ENCODE measurements at regions not wholly inside any gene's neighbourhood (a gene's known extent, or its start where the extent isn't known, plus 50 kb on each side); places are given as distances from the start of the nearest gene placed in this dataset.

- Histone ChIP-seq H3K4me1 (ENCODE audit: control insufficient read depth in 2 of 2, insufficient read depth in 1 of 2, low read depth in 1 of 2, low read length in 2 of 2) (peaks cover 4 to 13% of the 10 kb centered on the region in 2 donors), H3K23ac (ENCODE audit: low read depth, low read length, poor library complexity) (no peak overlapping the region), H2AFZ (ENCODE audit: low read length) (peak overlapping the region; percentile 15), H2BK12ac (ENCODE audit: low read length) (no peak overlapping the region), H3K9ac (ENCODE audit: low read depth, low read length, poor library complexity) (no peak overlapping the region), H3K27me3 (ENCODE audit: control insufficient read depth in 3 of 3, insufficient read depth in 3 of 3, low read depth in 1 of 3, low read length in 3 of 3) (no peaks in the 10 kb centered on the region), H4K91ac (ENCODE audit: low read depth, low read length, poor library complexity) (no peak overlapping the region), H3K4me2 (ENCODE audit: insufficient read depth, low read length, poor library complexity, severe bottlenecking) (no peak overlapping the region), H3K27ac (replicated peaks; ENCODE audit: low read length) (no peak overlapping the region), H3K14ac (ENCODE audit: low read length) (no peak overlapping the region), H2AK5ac (ENCODE audit: low read depth, low read length) (no peak overlapping the region), H2BK15ac (ENCODE audit: low read length) (no peak overlapping the region), H4K8ac (ENCODE audit: low read depth, low read length) (no peak overlapping the region), H3K4me3 (ENCODE audit: low read length in 2 of 2) (no peak overlapping the region), H2BK5ac (ENCODE audit: low read length) (no peak overlapping the region), H3K36me3 (replicated peaks in 1 of 2; ENCODE audit: control insufficient read depth in 2 of 2, insufficient read depth in 2 of 2, low read length in 2 of 2) (no peaks in the 10 kb centered on the region), H3K9me3 (replicated peaks in 1 of 2; ENCODE audit: control insufficient read depth in 2 of 2, insufficient read depth in 1 of 2, low read depth in 1 of 2, low read length in 2 of 2) (peaks cover 3% of the 10 kb centered on the region in 2 donors), H3K18ac (ENCODE audit: low read length) (no peak overlapping the region), H3K79me1 (ENCODE audit: low read depth, low read length) (no peaks in the 10 kb centered on the region), H3K4ac (ENCODE audit: low read length) (no peak overlapping the region), H2BK120ac (ENCODE audit: low read depth, low read length) (no peak overlapping the region)
- DNase-seq (ENCODE audit: low spot score) = no peak
- WGBS, 2 donors (ENCODE audit: extremely low coverage in 2 of 2, insufficient read length in 2 of 2, insufficient replicate concordance in 1 of 2) = no CpG with 5 or more reads among the region's 4 CpGs
Measured at GRCh38 chr9:88814577-88814976, 176.7 kb upstream of the S1PR3 start.

- H2BK120ac ChIP-seq (ENCODE audit: low read depth, low read length) = no peak overlapping the region
- H3K27ac ChIP-seq (replicated peaks; ENCODE audit: low read length) = no peak overlapping the region
- no peaks in the 10 kb centered on the region for H3K79me1 ChIP-seq (ENCODE audit: low read depth, low read length)
- H2BK5ac ChIP-seq (ENCODE audit: low read length) = no peak overlapping the region
- no peak overlapping the region for H3K4me2 ChIP-seq (ENCODE audit: insufficient read depth, low read length, poor library complexity, severe bottlenecking)
- H3K4ac ChIP-seq (ENCODE audit: low read length) = no peak overlapping the region
- H3K4me3 ChIP-seq (ENCODE audit: low read length in 2 of 2) = no peak overlapping the region
- no peak overlapping the region for H3K18ac ChIP-seq (ENCODE audit: low read length)
- H2BK12ac ChIP-seq (ENCODE audit: low read length) = no peak overlapping the region
- no peak for DNase-seq (ENCODE audit: low spot score)
- no peak overlapping the region for H2AK5ac ChIP-seq (ENCODE audit: low read depth, low read length)
- WGBS, 2 donors (ENCODE audit: extremely low coverage in 2 of 2, insufficient read length in 2 of 2, insufficient replicate concordance in 1 of 2) = no CpG with 5 or more reads among the region's 9 CpGs
- peaks cover 3% of the 10 kb centered on the region in 2 donors for H3K9me3 ChIP-seq (replicated peaks in 1 of 2; ENCODE audit: control insufficient read depth in 2 of 2, insufficient read depth in 1 of 2, low read depth in 1 of 2, low read length in 2 of 2)
- H3K14ac ChIP-seq (ENCODE audit: low read length) = no peak overlapping the region
- no peaks in the 10 kb centered on the region for H3K27me3 ChIP-seq (ENCODE audit: control insufficient read depth in 3 of 3, insufficient read depth in 3 of 3, low read depth in 1 of 3, low read length in 3 of 3)
- no peak overlapping the region for H2BK15ac ChIP-seq (ENCODE audit: low read length)
- H4K91ac ChIP-seq (ENCODE audit: low read depth, low read length, poor library complexity) = no peak overlapping the region
- no peak overlapping the region for H2AFZ ChIP-seq (ENCODE audit: low read length)
- no peak overlapping the region for H3K9ac ChIP-seq (ENCODE audit: low read depth, low read length, poor library complexity)
- no peaks in the 10 kb centered on the region for H3K36me3 ChIP-seq (replicated peaks in 1 of 2; ENCODE audit: control insufficient read depth in 2 of 2, insufficient read depth in 2 of 2, low read length in 2 of 2)
- H4K8ac ChIP-seq (ENCODE audit: low read depth, low read length) = no peak overlapping the region
- no peak overlapping the region for H3K23ac ChIP-seq (ENCODE audit: low read depth, low read length, poor library complexity)
- H3K4me1 ChIP-seq (ENCODE audit: control insufficient read depth in 2 of 2, insufficient read depth in 1 of 2, low read depth in 1 of 2, low read length in 2 of 2) = peaks cover 4 to 13% of the 10 kb centered on the region in 2 donors
Measured at GRCh38 chr9:88816141-88816540, 175.1 kb upstream of the S1PR3 start.

- Histone ChIP-seq H2AK5ac (ENCODE audit: low read depth, low read length) (no peak overlapping the region), H3K27ac (replicated peaks; ENCODE audit: low read length) (no peak overlapping the region), H2BK12ac (ENCODE audit: low read length) (no peak overlapping the region), H4K91ac (ENCODE audit: low read depth, low read length, poor library complexity) (no peak overlapping the region), H3K79me1 (ENCODE audit: low read depth, low read length) (no peaks in the 10 kb centered on the region), H3K14ac (ENCODE audit: low read length) (no peak overlapping the region), H3K4me2 (ENCODE audit: insufficient read depth, low read length, poor library complexity, severe bottlenecking) (no peak overlapping the region), H3K9me3 (replicated peaks in 1 of 2; ENCODE audit: control insufficient read depth in 2 of 2, insufficient read depth in 1 of 2, low read depth in 1 of 2, low read length in 2 of 2) (peaks cover 3% of the 10 kb centered on the region in 2 donors), H3K4me3 (ENCODE audit: low read length in 2 of 2) (peak overlapping the region in 1 of 2 donors; percentile 40), H3K9ac (ENCODE audit: low read depth, low read length, poor library complexity) (no peak overlapping the region), H3K27me3 (ENCODE audit: control insufficient read depth in 3 of 3, insufficient read depth in 3 of 3, low read depth in 1 of 3, low read length in 3 of 3) (no peaks in the 10 kb centered on the region), H3K18ac (ENCODE audit: low read length) (no peak overlapping the region), H3K36me3 (replicated peaks in 1 of 2; ENCODE audit: control insufficient read depth in 2 of 2, insufficient read depth in 2 of 2, low read length in 2 of 2) (no peaks in the 10 kb centered on the region), H2AFZ (ENCODE audit: low read length) (no peak overlapping the region), H4K8ac (ENCODE audit: low read depth, low read length) (no peak overlapping the region), H3K4me1 (ENCODE audit: control insufficient read depth in 2 of 2, insufficient read depth in 1 of 2, low read depth in 1 of 2, low read length in 2 of 2) (peaks cover 4 to 13% of the 10 kb centered on the region in 2 donors), H2BK15ac (ENCODE audit: low read length) (no peak overlapping the region), H2BK5ac (ENCODE audit: low read length) (no peak overlapping the region), H3K23ac (ENCODE audit: low read depth, low read length, poor library complexity) (no peak overlapping the region), H2BK120ac (ENCODE audit: low read depth, low read length) (no peak overlapping the region), H3K4ac (ENCODE audit: low read length) (no peak overlapping the region)
- DNase-seq (ENCODE audit: low spot score) = no peak
- no CpG with 5 or more reads among the region's 3 CpGs for WGBS, 2 donors (ENCODE audit: extremely low coverage in 2 of 2, insufficient read length in 2 of 2, insufficient replicate concordance in 1 of 2)
Measured at GRCh38 chr9:88816591-88816990, 174.7 kb upstream of the S1PR3 start.

- Histone ChIP-seq H3K23ac (ENCODE audit: low read depth, low read length, poor library complexity) (no peak overlapping the region), H4K8ac (ENCODE audit: low read depth, low read length) (no peak overlapping the region), H3K9ac (ENCODE audit: low read depth, low read length, poor library complexity) (no peak overlapping the region), H3K4me3 (ENCODE audit: low read length in 2 of 2) (no peak overlapping the region), H2BK120ac (ENCODE audit: low read depth, low read length) (no peak overlapping the region), H3K79me1 (ENCODE audit: low read depth, low read length) (no peaks in the 10 kb centered on the region), H2AFZ (ENCODE audit: low read length) (no peak overlapping the region), H3K27ac (replicated peaks; ENCODE audit: low read length) (no peak overlapping the region), H4K91ac (ENCODE audit: low read depth, low read length, poor library complexity) (no peak overlapping the region), H3K14ac (ENCODE audit: low read length) (no peak overlapping the region), H3K4me1 (ENCODE audit: control insufficient read depth in 2 of 2, insufficient read depth in 1 of 2, low read depth in 1 of 2, low read length in 2 of 2) (peaks cover 4 to 13% of the 10 kb centered on the region in 2 donors), H3K18ac (ENCODE audit: low read length) (no peak overlapping the region), H2AK5ac (ENCODE audit: low read depth, low read length) (no peak overlapping the region), H3K4me2 (ENCODE audit: insufficient read depth, low read length, poor library complexity, severe bottlenecking) (no peak overlapping the region), H2BK5ac (ENCODE audit: low read length) (no peak overlapping the region), H3K36me3 (replicated peaks in 1 of 2; ENCODE audit: control insufficient read depth in 2 of 2, insufficient read depth in 2 of 2, low read length in 2 of 2) (no peaks in the 10 kb centered on the region), H2BK12ac (ENCODE audit: low read length) (no peak overlapping the region), H2BK15ac (ENCODE audit: low read length) (no peak overlapping the region), H3K9me3 (replicated peaks in 1 of 2; ENCODE audit: control insufficient read depth in 2 of 2, insufficient read depth in 1 of 2, low read depth in 1 of 2, low read length in 2 of 2) (peaks cover 3 to 4% of the 10 kb centered on the region in 2 donors), H3K4ac (ENCODE audit: low read length) (no peak overlapping the region), H3K27me3 (ENCODE audit: control insufficient read depth in 3 of 3, insufficient read depth in 3 of 3, low read depth in 1 of 3, low read length in 3 of 3) (no peaks in the 10 kb centered on the region)
- WGBS, 2 donors (ENCODE audit: extremely low coverage in 2 of 2, insufficient read length in 2 of 2, insufficient replicate concordance in 1 of 2) = no CpG with 5 or more reads among the region's 7 CpGs
- no peak for DNase-seq (ENCODE audit: low spot score)
Measured at GRCh38 chr9:88817628-88818027, 173.6 kb upstream of the S1PR3 start.
